Neural cell (in vitro differentiated cells): ENCODE measurements at regions not wholly inside any gene's neighbourhood (a gene's known extent, or its start where the extent isn't known, plus 50 kb on each side); places are given as distances from the start of the nearest gene placed in this dataset.

Experiments used
- H2AFZ ChIP-seq: fragments of 200-600, 300-800 bp; sonication (generic), shearing (Covaris generic); 2 replicates; pipeline ENCODE4 v1.6.0; 2014; ENCODE audit warnings: low read depth, mild to moderate bottlenecking, antibody characterized with exemption, low read length, moderate library complexity
- H3F3A ChIP-seq: fragments of 200-600 bp; shearing (Covaris generic); 2 replicates; pipeline ENCODE4 v1.6.1; 2016; ENCODE audit warnings: mild to moderate bottlenecking, moderate library complexity, mixed read lengths, antibody characterized with exemption, low read length; ENCODE audit not compliant: insufficient read depth, poor library complexity, severe bottlenecking
- H3K27ac ChIP-seq: fragments of 200-600, 300-800 bp; sonication (generic), shearing (Covaris generic); 2 replicates; pipeline ENCODE4 v1.5.1; 2014; ENCODE audit warnings: mild to moderate bottlenecking, low read length, moderate library complexity
- H3K27me3 ChIP-seq: fragments of 300-800, 200-600 bp; sonication (generic), shearing (Covaris generic); 2 replicates; pipeline ENCODE4 v1.6.0; 2014; ENCODE audit warnings: mild to moderate bottlenecking, low read depth, low read length, moderate library complexity; ENCODE audit not compliant: insufficient read depth
- H3K36me3 ChIP-seq: fragments of 300-800, 200-600 bp; sonication (generic), shearing (Covaris generic); 2 replicates; pipeline ENCODE4 v1.5.1; 2014; ENCODE audit warnings: mild to moderate bottlenecking, antibody characterized with exemption, low read length, moderate library complexity; ENCODE audit not compliant: insufficient read depth
- H3K4me2 ChIP-seq: fragments of 300-800, 200-600 bp; sonication (generic), shearing (Covaris generic); 2 replicates; pipeline ENCODE4 v1.6.0; 2014; ENCODE audit warnings: mild to moderate bottlenecking, low read length
- H3K4me3 ChIP-seq: fragments of 300-800, 200-600 bp; sonication (generic), shearing (Covaris generic); 2 replicates; pipeline ENCODE4 v1.5.1; 2014; ENCODE audit warnings: mild to moderate bottlenecking, low read length, moderate library complexity
- H3K79me2 ChIP-seq: fragments of 200-600 bp; shearing (Covaris generic); replicated peaks from 2 replicates; pipeline ENCODE4 v1.6.0; 2014; ENCODE audit warnings: mild to moderate bottlenecking, low read length, moderate library complexity; ENCODE audit not compliant: insufficient read depth
- H3K9ac ChIP-seq: fragments of 300-800, 200-600 bp; sonication (generic), shearing (Covaris generic); 2 replicates; pipeline ENCODE4 v1.6.1; 2016; ENCODE audit warnings: mild to moderate bottlenecking, low read length, mixed read lengths
- H3K9me2 ChIP-seq: fragments of 200-600 bp; shearing (Covaris generic); 2 replicates; pipeline ENCODE4 v1.6.1; 2016; ENCODE audit warnings: mild to moderate bottlenecking, low read length, mixed read lengths; ENCODE audit not compliant: insufficient read depth
- H3K9me3 ChIP-seq: fragments of 200-600, 300-800 bp; sonication (generic), shearing (Covaris generic); 2 replicates; pipeline ENCODE4 v1.6.1; 2016; ENCODE audit warnings: mild to moderate bottlenecking, mixed run types, low read length, moderate library complexity, mixed read lengths
- H4K20me1 ChIP-seq: fragments of 200-600 bp; shearing (Covaris generic); 2 replicates; pipeline ENCODE4 v1.6.1; 2016; ENCODE audit warnings: mild to moderate bottlenecking, mixed run types; ENCODE audit not compliant: insufficient read depth
- CTCF ChIP-seq: fragments of 450-650 bp; IDR thresholded peaks from 2 replicates; pipeline ENCODE4 v1.5.1; 2014; ENCODE audit warnings: antibody characterized with exemption, mild to moderate bottlenecking, moderate library complexity; ENCODE audit not compliant: poor library complexity, severe bottlenecking
- EP300 ChIP-seq: fragments of 450-650 bp; conservative IDR thresholded peaks from 2 replicates; pipeline ENCODE4 v1.6.1; 2014; ENCODE audit warnings: antibody characterized with exemption, mild to moderate bottlenecking, moderate library complexity; ENCODE audit not compliant: poor library complexity, severe bottlenecking
- EZH2 ChIP-seq: fragments of 200-600, 300-800 bp; shearing (Covaris generic), sonication (generic); IDR thresholded peaks from 2 replicates; pipeline ENCODE4 v1.6.1; 2014; ENCODE audit warnings: antibody characterized with exemption, low read length, borderline replicate concordance, mild to moderate bottlenecking; ENCODE audit not compliant: insufficient read depth, poor library complexity, severe bottlenecking
- MXI1 ChIP-seq: fragments of 450-650 bp; conservative IDR thresholded peaks from 2 replicates; pipeline ENCODE4 v1.6.1; 2014; ENCODE audit warnings: antibody characterized with exemption, mild to moderate bottlenecking; ENCODE audit not compliant: poor library complexity, severe bottlenecking
- POLR2AphosphoS5 ChIP-seq: IDR thresholded peaks from 2 replicates; pipeline ENCODE4 v1.6.1; 2012
- RAD21 ChIP-seq: fragments of 450-650 bp; conservative IDR thresholded peaks from 2 replicates; pipeline ENCODE4 v1.6.1; 2014; ENCODE audit warnings: antibody characterized with exemption, mild to moderate bottlenecking, moderate library complexity
- REST ChIP-seq: IDR thresholded peaks from 2 replicates; pipeline ENCODE4 v1.6.1; 2012; ENCODE audit warnings: borderline replicate concordance
- SMC3 ChIP-seq: fragments of 450-650 bp; conservative IDR thresholded peaks from 2 replicates; pipeline ENCODE4 v1.6.1; 2014; ENCODE audit warnings: antibody characterized with exemption, mild to moderate bottlenecking, moderate library complexity; ENCODE audit not compliant: poor library complexity
- TAF1 ChIP-seq: IDR thresholded peaks from 2 replicates; pipeline ENCODE4 v1.6.1; 2012; ENCODE audit warnings: low read depth

GRCh38 chr4:41380511-41381157, 123.9 kb downstream of the UCHL1 start (continued):
- no peak for TF ChIP-seq REST

- Histone ChIP-seq H3K36me3 (no peaks in the 10 kb centered on the region), H3K4me3 (no peak overlapping the region), H3F3A (no peaks in the 10 kb centered on the region), H3K27me3 (no peaks in the 10 kb centered on the region), H2AFZ (no peak overlapping the region), H3K9me3 (no peaks in the 10 kb centered on the region), H3K9ac (no peak overlapping the region), H3K27ac (no peak overlapping the region), H4K20me1 (no peaks in the 10 kb centered on the region), H3K9me2 (no peaks in the 10 kb centered on the region), H3K79me2 (no peaks in the 10 kb centered on the region), H3K4me2 (no peak overlapping the region)
- TF ChIP-seq EP300, result no peak
- no peak for TF ChIP-seq TAF1
- no peak for TF ChIP-seq EZH2
- no peak for TF ChIP-seq CTCF
- no peak for TF ChIP-seq REST
- TF ChIP-seq RAD21, result no peak
- TF ChIP-seq SMC3, result no peak
- no peak for TF ChIP-seq MXI1
- no peak for TF ChIP-seq POLR2AphosphoS5
These were observed 124.7 kb downstream of the UCHL1 start for GRCh38 chr4:41381384-41381783.
